SK-N-SH treated with all-trans-retinoic acid at 6 μM for 48 hours (cell line): ENCODE measurements at regions not wholly inside any gene's neighbourhood (a gene's known extent, or its start where the extent isn't known, plus 50 kb on each side); places are given as distances from the start of the nearest gene placed in this dataset.

Experiments
- ATAC-seq: fragments of 200-7000 bp; cut with Tn5 transposase; 3 replicates; pipeline ENCODE4 v1.9.1; 2020; ENCODE audit warnings: mild to moderate bottlenecking, moderate library complexity
- ARNTL ChIP-seq: fragments of 450-650 bp; formaldehyde crosslinking; IDR thresholded peaks from 2 replicates; pipeline ENCODE4 v1.5.0; 2020; ENCODE audit warnings: low read depth, mild to moderate bottlenecking, moderate library complexity, borderline replicate concordance
- BACH2 ChIP-seq: fragments of 250-450 bp; sonication (Bioruptor Pico); IDR thresholded peaks from 2 replicates; pipeline ENCODE4 v1.9.0; 2021; ENCODE audit warnings: mild to moderate bottlenecking, borderline replicate concordance
- CSDC2 ChIP-seq: fragments of 250-450 bp; sonication (Bioruptor Pico); IDR thresholded peaks from 2 replicates; pipeline ENCODE4 v1.5.0; 2020; ENCODE audit warnings: mild to moderate bottlenecking, moderate library complexity
- ESRRG ChIP-seq: fragments of 250-450 bp; sonication (Bioruptor Pico); IDR thresholded peaks from 2 replicates; pipeline ENCODE4 v1.6.1; 2021; ENCODE audit warnings: mild to moderate bottlenecking
- GLIS3 ChIP-seq: fragments of 250-450 bp; sonication (Bioruptor Pico); IDR thresholded peaks from 2 replicates; pipeline ENCODE4 v1.5.0; 2020; ENCODE audit warnings: mild to moderate bottlenecking, moderate library complexity
- ISL1 ChIP-seq: fragments of 250-450 bp; sonication (Bioruptor Pico); IDR thresholded peaks from 2 replicates; pipeline ENCODE4 v2.1.2; 2022; ENCODE audit warnings: mild to moderate bottlenecking, moderate library complexity
- OSR1 ChIP-seq: fragments of 250-450 bp; sonication (Bioruptor Pico); IDR thresholded peaks from 2 replicates; pipeline ENCODE4 v1.8.0; 2022; ENCODE audit warnings: moderate library complexity, mild to moderate bottlenecking, inconsistent platforms
- PPARA ChIP-seq: fragments of 250-450 bp; sonication (Bioruptor Pico); IDR thresholded peaks from 2 replicates; pipeline ENCODE4 v1.5.0; 2020; ENCODE audit warnings: mild to moderate bottlenecking, borderline replicate concordance
- RARB ChIP-seq: fragments of 250-450 bp; sonication (Bioruptor Pico); IDR thresholded peaks from 2 replicates; pipeline ENCODE4 v1.8.0; 2021; ENCODE audit warnings: mild to moderate bottlenecking, moderate library complexity
- SNAI2 ChIP-seq: fragments of 250-450 bp; sonication (Bioruptor Pico); IDR thresholded peaks from 2 replicates; pipeline ENCODE4 v1.5.0; 2020; ENCODE audit warnings: mild to moderate bottlenecking, moderate library complexity
- TCF4 ChIP-seq: fragments of 250-450 bp; sonication (Bioruptor Pico); IDR thresholded peaks from 2 replicates; pipeline ENCODE4 v1.8.0; 2021; ENCODE audit warnings: mild to moderate bottlenecking, moderate library complexity, borderline replicate concordance
- TOX ChIP-seq: fragments of 250-450 bp; sonication (Bioruptor Pico); IDR thresholded peaks from 2 replicates; pipeline ENCODE4 v1.8.0; 2021; ENCODE audit warnings: mild to moderate bottlenecking, moderate library complexity, borderline replicate concordance
- ZC3H10 ChIP-seq: fragments of 250-450 bp; sonication (Bioruptor Pico); IDR thresholded peaks from 2 replicates; pipeline ENCODE4 v1.5.1; 2021; ENCODE audit warnings: mild to moderate bottlenecking, moderate library complexity
- ZFP30 ChIP-seq: fragments of 450-650 bp; formaldehyde crosslinking; IDR thresholded peaks from 2 replicates; pipeline ENCODE4 v1.5.0; 2022; ENCODE audit warnings: mild to moderate bottlenecking, moderate library complexity
- ZNF565 ChIP-seq: fragments of 450-650 bp; formaldehyde crosslinking; conservative IDR thresholded peaks from 2 replicates; pipeline ENCODE4 v1.5.0; 2020; ENCODE audit warnings: low read depth, mild to moderate bottlenecking, moderate library complexity
- TF ChIP-seq, protein P1 (sequence below): fragments of 250-450 bp; sonication (Bioruptor Pico); IDR thresholded peaks from 2 replicates; pipeline ENCODE4 v1.5.1; 2021; ENCODE audit warnings: mild to moderate bottlenecking, moderate library complexity
- TF ChIP-seq, protein P2 (sequence below): fragments of 250-450 bp; sonication (Bioruptor Pico); IDR thresholded peaks from 2 replicates; pipeline ENCODE4 v1.5.0; 2020; ENCODE audit warnings: mild to moderate bottlenecking, moderate library complexity
- TF ChIP-seq, protein P3 (sequence below): fragments of 250-450 bp; sonication (Bioruptor Pico); IDR thresholded peaks from 2 replicates; pipeline ENCODE4 v1.5.1; 2020; ENCODE audit warnings: low read depth, mild to moderate bottlenecking, moderate library complexity

DNA sequence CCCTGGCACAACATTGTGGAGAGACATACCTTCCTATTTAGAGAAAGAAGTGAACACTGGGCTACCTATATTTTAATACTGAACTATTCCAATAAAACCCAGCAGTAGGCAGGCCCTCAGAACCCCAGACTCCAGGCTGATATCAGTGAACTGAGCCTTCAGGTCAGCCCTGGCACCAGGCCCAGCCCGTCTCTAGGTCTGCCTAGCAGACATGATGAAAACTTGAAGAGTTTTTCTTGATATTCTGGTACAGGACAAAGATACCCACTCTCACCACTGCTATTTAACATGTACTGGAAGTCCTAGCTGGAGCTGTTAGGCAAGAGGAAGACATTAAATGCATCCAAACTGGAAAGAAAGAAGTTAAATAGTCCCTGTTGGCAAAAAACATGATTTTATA lies 396.6 kb upstream of the SPRY2 start:
- ATAC-seq = no peak
- TF ChIP-seq TCF4 = no peak
- no peak for TF ChIP-seq ARNTL (CRISPR knock-in tag)
- TF ChIP-seq, protein P1, sequence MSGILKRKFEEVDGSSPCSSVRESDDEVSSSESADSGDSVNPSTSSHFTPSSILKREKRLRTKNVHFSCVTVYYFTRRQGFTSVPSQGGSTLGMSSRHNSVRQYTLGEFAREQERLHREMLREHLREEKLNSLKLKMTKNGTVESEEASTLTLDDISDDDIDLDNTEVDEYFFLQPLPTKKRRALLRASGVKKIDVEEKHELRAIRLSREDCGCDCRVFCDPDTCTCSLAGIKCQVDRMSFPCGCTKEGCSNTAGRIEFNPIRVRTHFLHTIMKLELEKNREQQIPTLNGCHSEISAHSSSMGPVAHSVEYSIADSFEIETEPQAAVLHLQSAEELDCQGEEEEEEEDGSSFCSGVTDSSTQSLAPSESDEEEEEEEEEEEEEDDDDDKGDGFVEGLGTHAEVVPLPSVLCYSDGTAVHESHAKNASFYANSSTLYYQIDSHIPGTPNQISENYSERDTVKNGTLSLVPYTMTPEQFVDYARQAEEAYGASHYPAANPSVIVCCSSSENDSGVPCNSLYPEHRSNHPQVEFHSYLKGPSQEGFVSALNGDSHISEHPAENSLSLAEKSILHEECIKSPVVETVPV (CRISPR knock-in tag) = no peak
- TF ChIP-seq, protein P2, sequence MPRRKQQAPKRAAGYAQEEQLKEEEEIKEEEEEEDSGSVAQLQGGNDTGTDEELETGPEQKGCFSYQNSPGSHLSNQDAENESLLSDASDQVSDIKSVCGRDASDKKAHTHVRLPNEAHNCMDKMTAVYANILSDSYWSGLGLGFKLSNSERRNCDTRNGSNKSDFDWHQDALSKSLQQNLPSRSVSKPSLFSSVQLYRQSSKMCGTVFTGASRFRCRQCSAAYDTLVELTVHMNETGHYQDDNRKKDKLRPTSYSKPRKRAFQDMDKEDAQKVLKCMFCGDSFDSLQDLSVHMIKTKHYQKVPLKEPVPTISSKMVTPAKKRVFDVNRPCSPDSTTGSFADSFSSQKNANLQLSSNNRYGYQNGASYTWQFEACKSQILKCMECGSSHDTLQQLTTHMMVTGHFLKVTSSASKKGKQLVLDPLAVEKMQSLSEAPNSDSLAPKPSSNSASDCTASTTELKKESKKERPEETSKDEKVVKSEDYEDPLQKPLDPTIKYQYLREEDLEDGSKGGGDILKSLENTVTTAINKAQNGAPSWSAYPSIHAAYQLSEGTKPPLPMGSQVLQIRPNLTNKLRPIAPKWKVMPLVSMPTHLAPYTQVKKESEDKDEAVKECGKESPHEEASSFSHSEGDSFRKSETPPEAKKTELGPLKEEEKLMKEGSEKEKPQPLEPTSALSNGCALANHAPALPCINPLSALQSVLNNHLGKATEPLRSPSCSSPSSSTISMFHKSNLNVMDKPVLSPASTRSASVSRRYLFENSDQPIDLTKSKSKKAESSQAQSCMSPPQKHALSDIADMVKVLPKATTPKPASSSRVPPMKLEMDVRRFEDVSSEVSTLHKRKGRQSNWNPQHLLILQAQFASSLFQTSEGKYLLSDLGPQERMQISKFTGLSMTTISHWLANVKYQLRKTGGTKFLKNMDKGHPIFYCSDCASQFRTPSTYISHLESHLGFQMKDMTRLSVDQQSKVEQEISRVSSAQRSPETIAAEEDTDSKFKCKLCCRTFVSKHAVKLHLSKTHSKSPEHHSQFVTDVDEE = no peak
- TF ChIP-seq ZC3H10 (CRISPR knock-in tag) = no peak
- TF ChIP-seq GLIS3 (CRISPR knock-in tag) = no peak
- TF ChIP-seq TOX (CRISPR knock-in tag) = no peak

DNA sequence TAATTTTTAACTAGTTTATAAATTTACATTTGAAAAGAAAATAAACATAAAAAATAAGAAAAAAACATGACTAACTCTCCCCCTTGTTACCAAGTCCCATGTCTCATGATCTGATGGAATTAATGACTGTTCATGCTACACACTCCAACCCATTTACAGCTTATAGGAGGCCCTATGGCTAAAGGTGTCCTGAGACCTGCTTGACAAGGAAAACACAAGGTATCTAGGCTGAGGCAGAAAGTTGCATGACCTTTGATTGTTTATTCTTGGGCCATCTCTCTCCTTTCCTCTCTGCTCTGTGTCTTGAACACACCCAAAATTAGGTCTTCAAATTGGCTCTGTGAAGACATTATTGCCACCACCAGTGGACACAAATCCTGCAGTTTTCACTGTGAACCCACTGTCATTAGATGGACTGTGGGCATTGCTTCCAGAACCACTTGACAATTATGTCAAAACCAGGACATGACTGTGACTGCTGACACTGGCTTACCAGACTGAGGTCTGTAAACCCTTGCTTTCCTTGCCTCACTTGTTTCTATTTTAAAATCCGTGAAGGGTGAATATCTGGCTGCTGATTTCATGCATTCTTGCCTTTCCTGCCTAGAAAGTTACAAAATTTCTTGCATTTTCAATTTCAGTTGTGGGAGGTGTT lies 386.5 kb upstream of the SPRY2 start:
- TF ChIP-seq SNAI2 (no peak), PPARA (CRISPR knock-in tag) (no peak), RARB (CRISPR knock-in tag) (no peak)
- no peak for ATAC-seq

DNA sequence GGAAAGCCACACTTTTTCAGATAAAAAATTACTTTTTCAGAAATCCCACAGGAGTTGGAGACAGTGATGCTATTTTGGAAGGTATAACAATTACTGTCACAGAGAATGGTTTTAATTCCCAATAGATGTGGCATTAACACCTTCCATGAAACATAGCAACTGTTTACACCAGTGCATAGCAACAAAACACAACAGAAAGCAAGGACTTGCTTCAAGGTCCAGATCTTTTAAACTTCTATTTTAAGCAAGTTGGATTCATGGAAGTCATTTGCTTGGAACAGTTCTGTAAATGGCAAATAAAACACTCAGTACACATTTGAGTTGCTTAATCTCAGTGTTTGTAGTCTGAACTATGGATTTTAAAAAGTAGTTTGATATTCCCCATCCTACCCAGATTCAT lies 385.9 kb upstream of the SPRY2 start:
- no peak for TF ChIP-seq BACH2 (CRISPR knock-in tag)
- TF ChIP-seq, protein P1 (CRISPR knock-in tag) = no peak
- no peak for TF ChIP-seq RARB (CRISPR knock-in tag)
- no peak for TF ChIP-seq ISL1 (CRISPR knock-in tag)
- ATAC-seq = no peak

DNA sequence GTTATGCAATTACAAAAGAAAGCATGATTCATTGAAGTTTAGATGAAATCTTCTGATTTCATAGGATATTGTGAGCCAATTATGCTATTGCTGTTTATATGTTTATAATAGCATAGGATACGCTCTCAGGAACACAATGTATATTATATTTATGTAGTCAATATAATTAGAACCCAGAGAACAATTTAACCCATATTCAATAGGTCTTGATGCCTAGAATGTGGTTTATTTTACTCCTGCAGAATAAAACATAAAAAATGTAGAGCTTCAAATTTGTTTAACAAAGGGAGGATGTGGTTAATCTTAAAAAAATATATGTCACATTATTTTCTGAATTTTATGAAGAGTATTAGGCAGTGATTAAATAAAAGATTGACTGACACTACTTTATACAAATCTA lies 380.8 kb upstream of the SPRY2 start:
- no peak for ATAC-seq
- TF ChIP-seq SNAI2 (no peak), GLIS3 (CRISPR knock-in tag) (no peak), RARB (CRISPR knock-in tag) (no peak), ZC3H10 (CRISPR knock-in tag) (no peak), OSR1 (CRISPR knock-in tag) (no peak), ZFP30 (CRISPR knock-in tag) (no peak), CSDC2 (CRISPR knock-in tag) (no peak), TOX (CRISPR knock-in tag) (no peak), ZNF565 (CRISPR knock-in tag) (no peak), ISL1 (CRISPR knock-in tag) (no peak), ESRRG (CRISPR knock-in tag) (no peak), ARNTL (CRISPR knock-in tag) (no peak), BACH2 (CRISPR knock-in tag) (no peak)
- TF ChIP-seq, protein P3, sequence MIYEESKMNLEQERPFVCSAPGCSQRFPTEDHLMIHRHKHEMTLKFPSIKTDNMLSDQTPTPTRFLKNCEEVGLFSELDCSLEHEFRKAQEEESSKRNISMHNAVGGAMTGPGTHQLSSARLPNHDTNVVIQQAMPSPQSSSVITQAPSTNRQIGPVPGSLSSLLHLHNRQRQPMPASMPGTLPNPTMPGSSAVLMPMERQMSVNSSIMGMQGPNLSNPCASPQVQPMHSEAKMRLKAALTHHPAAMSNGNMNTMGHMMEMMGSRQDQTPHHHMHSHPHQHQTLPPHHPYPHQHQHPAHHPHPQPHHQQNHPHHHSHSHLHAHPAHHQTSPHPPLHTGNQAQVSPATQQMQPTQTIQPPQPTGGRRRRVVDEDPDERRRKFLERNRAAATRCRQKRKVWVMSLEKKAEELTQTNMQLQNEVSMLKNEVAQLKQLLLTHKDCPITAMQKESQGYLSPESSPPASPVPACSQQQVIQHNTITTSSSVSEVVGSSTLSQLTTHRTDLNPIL (CRISPR knock-in tag) = no peak
- TF ChIP-seq, protein P2 = no peak
- TF ChIP-seq, protein P1 (CRISPR knock-in tag) = no peak
